GM21825 (cell line): ENCODE measurements at regions not wholly inside any gene's neighbourhood (a gene's known extent, or its start where the extent isn't known, plus 50 kb on each side); places are given as distances from the start of the nearest gene placed in this dataset.

ENCODE experiments used
- ATAC-seq: cut with Tn5 transposase; IDR thresholded peaks from one replicate; pipeline ENCODE4 v1.9.1; 2021; ENCODE audit warnings: mild to moderate bottlenecking, moderate library complexity; ENCODE audit not compliant: unreplicated experiment

- ATAC-seq = no peak
These were observed 142.9 kb upstream of the TMPO start for GRCh38 chr12:98372340-98373024.

GRCh38 chr12:98373025-98373554, 142.3 kb upstream of the TMPO start:
- ATAC-seq = no peak

GRCh38 chr12:98374007-98374406, 141.4 kb upstream of the TMPO start:
- no peak for ATAC-seq

- ATAC-seq = no peak
These were observed 136.3 kb upstream of the TMPO start for GRCh38 chr12:98379106-98379505.

- ATAC-seq = no peak
These were observed 129.7 kb upstream of the TMPO start for GRCh38 chr12:98385641-98386040.

GRCh38 chr12:98387444-98387843, 127.9 kb upstream of the TMPO start:
- no peak for ATAC-seq

GRCh38 chr12:98388126-98388525, 127.3 kb upstream of the TMPO start:
- ATAC-seq = no peak

- ATAC-seq = no peak
These were observed 125.8 kb upstream of the TMPO start for GRCh38 chr12:98389593-98389992.

- ATAC-seq = peak; percentile 84
These were observed 117.9 kb upstream of the TMPO start for GRCh38 chr12:98397323-98398105.

- peak; percentile 42 for ATAC-seq
These were observed 115.9 kb upstream of the TMPO start for GRCh38 chr12:98399532-98399931.

- ATAC-seq = peak; percentile 35
These were observed 114.0 kb upstream of the TMPO start for GRCh38 chr12:98401427-98401826.

- ATAC-seq = no peak
These were observed 113.3 kb upstream of the TMPO start for GRCh38 chr12:98402091-98402490.

- ATAC-seq = no peak
These were observed 112.7 kb upstream of the TMPO start for GRCh38 chr12:98402671-98403070.

GRCh38 chr12:98403385-98403784, 112.0 kb upstream of the TMPO start:
- ATAC-seq = no peak

GRCh38 chr12:98403936-98404335, 111.5 kb upstream of the TMPO start:
- ATAC-seq = no peak

- no peak for ATAC-seq
These were observed 109.5 kb upstream of the TMPO start for GRCh38 chr12:98405805-98406366.

- ATAC-seq = no peak
These were observed 109.0 kb upstream of the TMPO start for GRCh38 chr12:98406378-98406777.

GRCh38 chr12:98408681-98409080, 106.7 kb upstream of the TMPO start:
- ATAC-seq = no peak

- no peak for ATAC-seq
These were observed 105.8 kb upstream of the TMPO start for GRCh38 chr12:98409548-98409947.

GRCh38 chr12:98410356-98410755, 105.0 kb upstream of the TMPO start:
- no peak for ATAC-seq

GRCh38 chr12:98416845-98417244, 98.5 kb upstream of the TMPO start:
- ATAC-seq = no peak

- no peak for ATAC-seq
These were observed 98.1 kb upstream of the TMPO start for GRCh38 chr12:98417266-98417665.
